IPS-20b (cell line): ENCODE measurements at regions not wholly inside any gene's neighbourhood (a gene's known extent, or its start where the extent isn't known, plus 50 kb on each side); places are given as distances from the start of the nearest gene placed in this dataset.

Source experiments
- H3K27ac ChIP-seq: one replicate; pipeline ENCODE4 v1.5.1; 2013; ENCODE audit warnings: low read length
- H3K27me3 ChIP-seq: 2 replicates; pipeline ENCODE4 v1.6.1; 2013; ENCODE audit warnings: mild to moderate bottlenecking, low read length, inconsistent platforms; ENCODE audit not compliant: insufficient read depth
- H3K36me3 ChIP-seq: 2 replicates; pipeline ENCODE4 v1.6.1; 2013; ENCODE audit warnings: low read depth, mild to moderate bottlenecking, inconsistent platforms, low read length, moderate library complexity; ENCODE audit not compliant: insufficient read depth
- H3K4me1 ChIP-seq: 2 replicates; pipeline ENCODE4 v1.6.1; 2013; ENCODE audit warnings: mild to moderate bottlenecking, control low read depth, inconsistent platforms, low read length, moderate library complexity; ENCODE audit not compliant: insufficient read depth
- H3K4me3 ChIP-seq: 2 replicates; pipeline ENCODE4 v1.5.1; 2013; ENCODE audit warnings: mild to moderate bottlenecking, low read length, inconsistent platforms
- H3K9ac ChIP-seq: 2 replicates; pipeline ENCODE4 v1.6.1; 2013; ENCODE audit warnings: low read depth, mild to moderate bottlenecking, inconsistent platforms, low read length, moderate library complexity
- H3K9me3 ChIP-seq: 2 replicates; pipeline ENCODE4 v1.6.1; 2013; ENCODE audit warnings: mild to moderate bottlenecking, low read depth, low read length, inconsistent platforms; ENCODE audit not compliant: insufficient read depth

DNA sequence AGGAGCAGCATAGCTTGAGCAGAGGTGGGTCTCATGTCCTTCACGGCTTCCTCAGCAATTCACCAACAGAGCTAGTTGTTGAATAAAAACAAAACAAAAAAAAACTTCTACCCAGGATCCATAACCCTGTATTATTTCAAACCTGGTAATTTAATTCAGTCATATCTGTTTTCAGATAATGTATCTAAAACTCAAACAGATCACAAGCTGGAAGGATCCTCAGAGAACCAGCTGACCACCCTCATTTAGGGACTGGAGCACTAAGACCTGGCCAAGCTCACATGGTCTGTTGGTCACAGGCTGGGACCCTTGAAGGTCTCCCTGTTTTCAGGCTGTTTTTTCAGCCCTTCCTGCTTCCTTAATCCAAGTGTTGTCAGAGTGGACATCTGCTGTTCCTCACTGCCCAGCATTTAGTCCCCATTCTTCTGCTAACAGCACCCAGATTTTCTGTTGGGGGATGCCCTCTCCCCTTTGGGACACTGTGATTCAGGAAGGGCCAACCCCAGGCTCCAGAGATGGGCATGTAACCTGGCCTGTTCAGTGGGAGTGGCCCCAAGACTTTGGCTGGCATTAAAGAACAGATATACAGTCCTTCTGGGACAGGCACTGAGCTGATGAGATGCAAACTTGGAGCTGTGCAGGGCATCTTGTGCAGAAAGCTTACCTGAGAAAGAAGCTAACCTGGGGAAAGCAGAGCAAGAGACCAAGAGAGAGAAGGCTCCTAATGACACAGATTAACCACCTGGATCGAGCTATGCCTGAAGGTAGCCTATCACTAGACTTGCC lies 78.8 kb upstream of the SPATA12 start:
- no peak overlapping the region for H3K9ac ChIP-seq
- no peaks in the 10 kb centered on the region for H3K9me3 ChIP-seq
- no peak overlapping the region for H3K27ac ChIP-seq
- H3K4me1 ChIP-seq, result peaks cover 7% of the 10 kb centered on the region; the same call in 1 of the 2 replicates
- H3K27me3 ChIP-seq, result no peaks in the 10 kb centered on the region
- H3K4me3 ChIP-seq, result no peak overlapping the region
- no peaks in the 10 kb centered on the region for H3K36me3 ChIP-seq

- H3K9ac ChIP-seq, result no peak overlapping the region
- no peak overlapping the region for H3K27ac ChIP-seq
- H3K27me3 ChIP-seq, result no peaks in the 10 kb centered on the region
- no peaks in the 10 kb centered on the region for H3K36me3 ChIP-seq
- H3K9me3 ChIP-seq, result no peaks in the 10 kb centered on the region
- H3K4me1 ChIP-seq, result peaks cover under 1% of the 10 kb centered on the region; the same call in 1 of the 2 replicates
- no peak overlapping the region for H3K4me3 ChIP-seq
Observed at GRCh38 chr3:56980798-56981390, 79.6 kb upstream of the SPATA12 start.

DNA sequence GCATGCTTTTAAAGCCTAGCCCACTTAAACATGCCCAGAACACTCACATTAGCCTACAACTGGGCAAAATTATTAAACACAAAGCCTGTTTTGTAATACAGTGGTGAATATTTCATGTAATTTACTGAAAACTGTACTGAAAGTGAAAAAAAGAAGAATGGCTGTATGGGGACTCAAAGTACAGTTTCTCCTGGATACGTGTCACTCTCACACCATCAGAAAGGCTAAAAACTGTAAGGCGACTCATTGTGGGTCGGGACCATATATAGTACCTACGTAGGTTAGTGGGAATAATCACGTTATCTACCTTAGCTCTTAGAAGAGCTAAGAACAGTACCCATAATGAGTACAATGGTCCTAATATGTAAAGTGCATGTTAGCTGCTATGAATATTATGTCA lies 80.2 kb upstream of the SPATA12 start:
- Histone ChIP-seq H3K9ac (no peak overlapping the region), H3K9me3 (no peaks in the 10 kb centered on the region), H3K36me3 (no peaks in the 10 kb centered on the region), H3K4me1 (no peaks in the 10 kb centered on the region), H3K27ac (no peak overlapping the region), H3K27me3 (no peaks in the 10 kb centered on the region), H3K4me3 (no peak overlapping the region)

- H3K4me1 ChIP-seq, result no peaks in the 10 kb centered on the region
- H3K9ac ChIP-seq, result no peak overlapping the region
- H3K27me3 ChIP-seq, result no peaks in the 10 kb centered on the region
- no peak overlapping the region for H3K4me3 ChIP-seq
- no peaks in the 10 kb centered on the region for H3K36me3 ChIP-seq
- H3K9me3 ChIP-seq, result no peaks in the 10 kb centered on the region
- no peak overlapping the region for H3K27ac ChIP-seq
Observed at GRCh38 chr3:56979791-56980190, 80.7 kb upstream of the SPATA12 start.

- no peak overlapping the region for H3K4me3 ChIP-seq
- H3K4me1 ChIP-seq, result peaks cover 5% of the 10 kb centered on the region; the same call in 1 of the 2 replicates
- no peaks in the 10 kb centered on the region for H3K36me3 ChIP-seq
- H3K9ac ChIP-seq, result no peak overlapping the region
- H3K27me3 ChIP-seq, result no peaks in the 10 kb centered on the region
- no peaks in the 10 kb centered on the region for H3K9me3 ChIP-seq
- no peak overlapping the region for H3K27ac ChIP-seq
Observed at GRCh38 chr3:56977561-56977889, 82.9 kb upstream of the SPATA12 start.

- H3K9ac ChIP-seq, result no peak overlapping the region
- H3K9me3 ChIP-seq, result no peaks in the 10 kb centered on the region
- H3K27me3 ChIP-seq, result no peaks in the 10 kb centered on the region
- H3K4me1 ChIP-seq, result peaks cover 5% of the 10 kb centered on the region; the same call in 1 of the 2 replicates
- no peaks in the 10 kb centered on the region for H3K36me3 ChIP-seq
- no peak overlapping the region for H3K4me3 ChIP-seq
- no peak overlapping the region for H3K27ac ChIP-seq
Observed at GRCh38 chr3:56976651-56977560, 83.6 kb upstream of the SPATA12 start.

DNA sequence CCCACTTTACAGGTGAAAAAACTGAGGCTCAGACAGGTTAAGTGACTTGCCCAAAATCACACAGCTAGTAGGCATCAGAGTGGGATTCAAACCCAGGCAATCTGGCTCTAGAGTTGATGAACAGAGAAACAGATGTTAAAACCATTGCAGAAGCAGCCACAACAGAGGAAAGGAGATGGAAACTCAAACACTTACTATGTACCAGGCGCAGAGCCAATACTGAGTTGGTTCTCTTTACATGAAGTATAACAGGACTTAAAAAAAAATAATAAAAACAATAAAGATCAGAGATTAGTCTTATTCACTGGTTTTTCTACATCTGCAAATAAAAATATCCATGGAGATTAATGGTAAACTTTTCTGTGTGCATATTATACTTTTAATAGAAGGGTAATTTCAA lies 84.9 kb upstream of the SPATA12 start:
- Histone ChIP-seq H3K9me3 (no peaks in the 10 kb centered on the region), H3K36me3 (no peaks in the 10 kb centered on the region), H3K9ac (no peak overlapping the region), H3K4me1 (peaks cover 5% of the 10 kb centered on the region; the same call in 1 of the 2 replicates), H3K27me3 (no peaks in the 10 kb centered on the region), H3K27ac (no peak overlapping the region), H3K4me3 (no peak overlapping the region)

GRCh38 chr3:56974247-56974930 lies 86.1 kb upstream of the SPATA12 start:
- peaks cover 5% of the 10 kb centered on the region; the same call in 1 of the 2 replicates for H3K4me1 ChIP-seq
- no peak overlapping the region for H3K9ac ChIP-seq
- no peaks in the 10 kb centered on the region for H3K27me3 ChIP-seq
- H3K36me3 ChIP-seq, result no peaks in the 10 kb centered on the region
- H3K4me3 ChIP-seq, result no peak overlapping the region
- no peaks in the 10 kb centered on the region for H3K9me3 ChIP-seq
- H3K27ac ChIP-seq, result no peak overlapping the region

DNA sequence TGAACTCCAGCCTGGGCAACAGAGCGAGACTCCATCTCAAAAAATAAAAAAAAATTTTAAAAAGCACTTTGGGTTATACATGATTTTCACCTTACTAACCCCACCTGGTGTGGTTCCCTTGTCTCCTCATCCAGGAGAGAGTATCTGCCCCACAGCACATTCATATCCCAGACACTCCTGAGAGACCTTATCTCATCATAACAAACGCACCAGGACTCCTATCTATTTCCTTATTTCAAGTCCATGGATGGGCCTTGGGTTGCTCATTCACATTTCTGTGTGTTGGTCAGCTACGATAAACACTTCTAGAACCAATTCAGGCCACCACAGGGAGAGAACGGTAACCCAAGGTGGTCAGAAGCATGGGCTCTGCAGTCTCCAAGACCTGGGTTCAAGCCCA lies 88.6 kb upstream of the SPATA12 start:
- peaks cover 5% of the 10 kb centered on the region; the same call in 1 of the 2 replicates for H3K4me1 ChIP-seq
- no peak overlapping the region for H3K9ac ChIP-seq
- no peaks in the 10 kb centered on the region for H3K9me3 ChIP-seq
- H3K27ac ChIP-seq, result no peak overlapping the region
- no peak overlapping the region for H3K4me3 ChIP-seq
- H3K27me3 ChIP-seq, result no peaks in the 10 kb centered on the region
- no peaks in the 10 kb centered on the region for H3K36me3 ChIP-seq

DNA sequence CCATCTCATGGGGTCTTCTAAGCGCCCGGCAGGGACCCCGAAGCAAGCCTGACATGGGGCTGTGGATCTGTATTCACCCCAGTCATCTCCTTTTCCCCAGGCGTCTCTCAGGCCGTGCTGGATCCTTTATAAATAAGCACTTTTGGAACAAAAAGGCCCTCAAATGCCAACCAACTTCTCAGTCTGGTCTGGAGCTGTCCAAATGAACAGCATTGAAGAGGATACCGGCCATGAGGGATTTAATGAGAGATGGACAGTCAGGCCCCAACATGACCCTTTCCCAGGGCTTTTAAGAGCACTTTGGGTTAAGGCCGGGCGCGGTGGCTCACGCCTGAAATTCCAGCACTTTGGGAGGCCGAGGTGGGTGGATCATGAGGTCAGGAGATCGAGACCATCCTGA lies 89.2 kb upstream of the SPATA12 start:
- Histone ChIP-seq H3K9me3 (no peaks in the 10 kb centered on the region), H3K4me3 (no peak overlapping the region), H3K27ac (no peak overlapping the region), H3K36me3 (no peaks in the 10 kb centered on the region), H3K4me1 (peaks cover 5% of the 10 kb centered on the region; the same call in 1 of the 2 replicates), H3K9ac (no peak overlapping the region), H3K27me3 (no peaks in the 10 kb centered on the region)

DNA sequence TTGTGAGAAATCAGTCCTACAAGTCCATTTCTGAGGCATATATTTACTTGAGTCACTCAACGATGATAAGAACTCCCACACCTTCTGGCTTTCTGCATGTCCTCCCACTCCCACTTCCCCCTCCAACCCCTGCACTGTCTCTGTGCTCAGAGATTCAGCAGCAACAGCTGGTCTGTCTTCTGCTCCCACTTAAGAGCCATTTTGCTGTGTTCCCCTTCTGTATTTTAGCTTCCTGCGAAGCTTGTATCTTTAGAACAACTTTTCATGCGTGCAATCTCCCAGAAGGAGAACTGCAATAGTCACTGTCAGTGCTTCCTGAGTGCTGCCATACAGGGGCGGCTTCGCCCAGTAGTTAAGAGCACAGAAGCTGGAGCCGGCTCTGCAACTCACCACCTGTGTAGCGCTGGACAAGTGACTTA lies 90.0 kb upstream of the SPATA12 start:
- Histone ChIP-seq H3K27me3 (no peaks in the 10 kb centered on the region), H3K9ac (no peak overlapping the region), H3K4me3 (no peak overlapping the region), H3K9me3 (no peaks in the 10 kb centered on the region), H3K36me3 (no peaks in the 10 kb centered on the region), H3K4me1 (peaks cover 5% of the 10 kb centered on the region; the same call in 1 of the 2 replicates), H3K27ac (no peak overlapping the region)
